Stimulated activated CD8-positive, alpha-beta memory T cell treated with anti-CD3 and anti-CD28 coated beads, Interleukin-15, amount 100 ng/mL, for 1 hour (primary cell): ENCODE measurements at regions not wholly inside any gene's neighbourhood (a gene's known extent, or its start where the extent isn't known, plus 50 kb on each side); places are given as distances from the start of the nearest gene placed in this dataset.
"Not testable (repeated sequence)": the region's sequence is repeated elsewhere in the genome, so short reads cannot be mapped to it uniquely, and the experiment has no call there.

ENCODE experiments used
- DNase-seq: peaks from one replicate; pipeline ENCODE4 v3.0.0-alpha.2; 2020; ENCODE audit warnings: low read depth

GRCh38 chr2:11877764-11878163, 131.3 kb downstream of the LPIN1 start:
- DNase-seq, result no peak

GRCh38 chr2:11885253-11885652, 138.8 kb downstream of the LPIN1 start:
- not testable (repeated sequence) for DNase-seq

DNA sequence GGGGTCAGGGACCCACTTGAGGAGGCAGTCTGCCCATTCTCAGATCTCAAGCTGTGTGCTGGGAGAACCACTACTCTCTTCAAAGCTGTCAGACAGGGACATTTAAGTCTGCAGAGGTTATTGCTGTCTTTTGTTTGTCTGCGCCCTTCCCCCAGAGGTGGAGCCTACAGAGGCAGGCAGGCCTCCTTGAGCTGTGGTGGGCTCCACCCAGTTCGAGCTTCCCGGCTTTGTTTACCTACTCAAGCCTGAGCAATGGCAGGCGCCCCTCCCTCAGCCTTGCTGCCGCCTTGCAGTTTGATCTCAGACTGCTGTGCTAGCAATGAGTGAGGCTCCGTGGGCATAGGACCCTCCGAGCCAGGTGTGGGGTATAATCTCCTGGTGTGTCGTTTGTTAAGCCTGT, 140.5 kb downstream of the LPIN1 start:
- DNase-seq, result not testable (repeated sequence)

GRCh38 chr2:11889101-11889850, 142.8 kb downstream of the LPIN1 start:
- no peak for DNase-seq

GRCh38 chr2:11889854-11890253, 143.4 kb downstream of the LPIN1 start:
- DNase-seq, result no peak

DNA sequence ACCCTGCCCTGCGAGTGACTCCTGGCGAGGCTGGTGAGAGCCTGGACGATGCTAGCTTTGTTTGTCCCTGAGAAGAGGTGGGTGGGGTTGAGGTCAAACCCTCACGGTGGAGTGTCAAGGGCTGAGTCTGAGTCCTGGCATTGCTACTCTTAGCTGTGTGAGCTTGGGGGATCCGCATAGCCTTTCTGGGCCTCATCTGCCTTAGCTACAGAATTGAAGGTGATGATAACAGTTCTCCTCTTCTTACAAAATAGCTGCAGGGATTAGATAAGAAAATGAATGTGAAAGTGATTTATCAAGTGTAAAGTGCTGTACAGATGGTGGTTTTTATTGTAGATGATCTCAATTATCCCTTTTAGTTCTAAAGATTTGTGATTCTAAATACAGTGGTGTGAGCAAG, 144.6 kb downstream of the LPIN1 start:
- DNase-seq, result no peak

GRCh38 chr2:11891671-11892440, 145.4 kb downstream of the LPIN1 start:
- no peak for DNase-seq

- DNase-seq, result no peak
These were observed 150.0 kb downstream of the LPIN1 start for GRCh38 chr2:11896386-11896785.

- no peak for DNase-seq
These were observed 152.1 kb downstream of the LPIN1 start for GRCh38 chr2:11898576-11898975.

DNA sequence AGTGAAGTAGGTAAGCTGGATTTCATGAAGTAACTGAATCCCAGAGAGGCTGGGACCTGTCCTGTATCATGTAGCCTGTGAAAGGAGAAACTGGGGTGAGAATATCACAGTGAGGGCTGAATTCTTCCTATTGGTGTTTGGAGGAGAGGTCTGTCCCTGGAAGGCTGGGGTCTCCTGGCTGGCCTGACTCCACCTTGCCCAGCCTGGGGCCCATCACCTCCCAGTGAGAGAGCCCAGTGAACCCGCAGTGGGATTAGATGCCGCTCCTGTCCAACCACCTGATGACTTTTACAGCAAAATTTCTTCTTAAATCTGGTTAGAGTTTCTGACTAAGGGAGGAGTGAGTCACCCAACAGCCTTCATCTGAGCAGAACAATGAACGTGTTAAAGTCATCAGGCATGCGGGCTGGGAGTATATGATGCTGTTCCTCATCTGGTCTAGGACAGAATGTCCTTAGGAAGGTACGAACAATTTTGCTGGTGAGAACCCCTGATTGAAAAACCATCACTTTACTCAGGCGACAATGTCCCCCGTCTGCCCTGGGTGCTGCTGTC, 152.9 kb downstream of the LPIN1 start:
- DNase-seq, result no peak

- DNase-seq, result not testable (repeated sequence)
These were observed 154.5 kb downstream of the LPIN1 start for GRCh38 chr2:11900891-11901290.

- DNase-seq, result no peak
These were observed 155.1 kb downstream of the LPIN1 start for GRCh38 chr2:11901351-11902069.

DNA sequence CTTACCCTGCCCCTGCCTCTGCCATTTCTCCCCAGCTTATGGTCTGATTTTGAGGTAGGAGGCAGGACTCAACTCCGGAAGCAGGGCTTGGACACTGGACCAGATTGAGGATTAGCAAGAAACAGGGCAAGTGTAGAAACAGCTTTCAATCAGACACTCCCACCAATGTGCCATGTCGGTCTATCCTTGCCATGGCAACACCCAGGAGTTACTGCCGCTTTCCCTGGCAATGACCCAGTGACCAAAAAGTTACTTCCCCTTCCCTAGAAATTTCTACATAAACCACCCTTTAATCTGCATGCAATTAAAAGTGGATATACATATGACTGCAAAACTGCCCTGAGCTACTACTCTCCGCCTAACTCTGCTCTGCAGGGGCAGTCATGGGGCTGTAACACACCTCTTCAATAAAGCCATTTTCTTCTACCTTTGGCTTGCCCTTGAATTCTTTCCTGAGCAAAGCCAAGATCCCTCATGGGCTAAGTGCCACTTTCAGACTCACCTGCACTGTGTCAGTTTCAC, 156.7 kb downstream of the LPIN1 start:
- no peak for DNase-seq

DNA sequence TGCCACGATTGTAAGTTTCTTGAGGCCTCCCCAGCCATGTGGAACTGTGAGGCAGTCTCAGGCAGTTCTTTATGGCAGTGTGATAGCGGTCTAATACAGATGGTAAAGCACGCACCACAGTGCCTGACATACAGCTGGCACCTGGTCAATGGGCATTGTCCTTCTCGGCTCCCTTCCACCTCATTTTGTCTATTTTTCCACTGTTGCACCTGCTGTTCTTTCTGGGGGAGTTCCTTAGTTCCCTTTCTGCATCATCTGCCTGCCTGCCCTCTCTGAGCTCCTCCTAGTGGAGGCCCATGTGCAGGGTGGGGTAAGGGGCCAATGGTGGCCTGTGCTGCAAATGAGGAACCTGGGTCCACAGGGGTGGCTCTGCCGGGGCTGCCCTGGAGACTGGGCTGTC, 157.6 kb downstream of the LPIN1 start:
- no peak for DNase-seq

DNA sequence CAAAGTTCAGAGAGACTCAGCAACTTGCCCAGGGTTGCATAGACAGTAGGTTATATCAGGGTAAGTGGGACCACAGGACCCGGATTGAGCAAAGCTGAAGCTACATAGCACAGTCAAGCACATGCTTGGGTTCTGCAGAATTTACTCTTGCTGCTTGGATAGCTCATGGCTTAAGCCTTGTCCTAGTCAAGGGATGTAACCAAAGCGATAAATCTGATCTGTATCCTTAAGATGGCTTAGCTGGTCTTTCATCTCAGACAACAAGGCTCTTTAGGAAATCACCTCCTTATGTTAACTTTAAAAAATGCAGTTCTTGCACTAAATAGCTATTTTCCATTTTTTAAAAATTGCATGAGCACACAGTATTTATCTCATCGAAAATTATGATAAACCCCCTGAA, 158.5 kb downstream of the LPIN1 start:
- DNase-seq, result no peak

DNA sequence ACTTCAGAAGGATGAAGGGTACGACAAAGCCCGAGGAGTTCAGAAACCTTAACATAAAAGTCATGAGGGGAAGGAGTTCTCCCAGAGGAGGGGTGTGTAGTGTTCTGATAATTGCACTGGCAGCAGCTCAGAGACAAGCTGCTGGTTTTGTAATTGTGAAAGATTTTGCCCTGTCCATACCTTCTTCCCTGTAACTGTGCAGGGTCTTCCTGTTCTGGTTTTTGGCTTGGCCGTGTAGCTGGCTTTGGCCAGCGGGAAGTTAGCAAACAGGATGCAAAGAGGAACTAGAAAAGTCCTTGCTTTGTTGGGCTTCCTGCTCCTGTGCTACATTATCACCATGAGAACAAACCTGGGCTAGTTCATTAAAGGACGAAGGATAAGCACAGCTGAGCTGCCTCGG, 160.8 kb downstream of the LPIN1 start:
- DNase-seq, result no peak

- no peak for DNase-seq
These were observed 164.5 kb downstream of the LPIN1 start for GRCh38 chr2:11910971-11911370.

DNA sequence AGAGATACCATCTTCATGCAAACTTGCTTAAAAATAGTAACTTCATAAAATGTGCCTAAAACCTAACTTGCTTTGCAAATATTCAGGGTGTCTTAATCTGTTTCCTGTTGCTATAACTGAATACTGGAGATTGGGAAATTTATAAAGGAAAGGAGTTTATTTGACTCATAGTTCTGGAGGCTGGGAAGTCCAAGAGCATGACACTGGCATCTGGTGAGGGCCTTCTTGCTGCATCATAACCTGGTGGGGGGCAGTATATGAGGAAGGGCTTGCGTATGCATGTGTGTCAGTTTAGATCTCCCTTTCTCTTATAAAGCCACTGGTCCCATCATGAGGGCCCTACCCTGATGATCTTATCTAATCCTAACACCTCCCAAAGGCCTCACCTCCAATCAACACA, 166.5 kb downstream of the LPIN1 start:
- no peak for DNase-seq

DNA sequence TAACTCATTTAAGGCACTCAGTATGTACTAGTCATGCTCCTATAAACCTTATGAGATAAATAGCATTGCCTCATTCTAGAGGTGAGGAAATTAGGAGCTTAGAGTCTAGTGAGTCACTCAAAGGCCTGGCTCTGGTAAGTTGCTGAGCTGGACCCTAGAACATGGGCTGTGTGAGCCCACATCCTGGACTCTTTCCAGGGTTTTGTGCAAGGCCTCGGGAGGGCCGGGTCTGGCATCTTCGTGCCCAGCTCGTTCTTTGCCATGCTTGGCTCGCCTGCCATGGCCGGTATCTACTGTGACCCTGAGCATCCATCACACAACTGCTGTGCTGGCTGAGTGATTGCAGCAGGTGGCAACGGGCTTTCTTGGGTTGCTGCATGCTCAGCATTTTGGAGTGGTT, 168.0 kb downstream of the LPIN1 start:
- DNase-seq, result no peak

GRCh38 chr2:11915650-11916049, 169.2 kb downstream of the LPIN1 start:
- DNase-seq, result no peak

DNA sequence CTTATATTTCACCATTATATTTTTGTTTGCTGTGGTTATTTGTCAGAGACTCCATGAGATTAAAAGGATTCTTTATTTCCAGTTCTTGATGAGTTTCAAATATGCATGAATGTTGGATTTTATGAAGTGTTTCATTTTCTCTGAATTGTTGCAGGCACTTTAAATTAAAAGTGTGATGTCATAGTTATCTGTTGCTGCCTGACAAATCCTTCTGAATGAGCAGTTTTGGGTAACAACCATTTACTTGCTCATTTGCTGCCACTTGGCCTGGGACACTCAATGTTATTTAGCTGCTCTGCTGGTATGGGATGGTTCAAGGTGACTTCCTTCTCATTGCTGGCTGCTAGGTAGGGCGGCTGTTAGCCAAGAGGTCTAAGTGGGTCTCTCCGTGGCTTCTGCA, 173.5 kb downstream of the LPIN1 start:
- no peak for DNase-seq

DNA sequence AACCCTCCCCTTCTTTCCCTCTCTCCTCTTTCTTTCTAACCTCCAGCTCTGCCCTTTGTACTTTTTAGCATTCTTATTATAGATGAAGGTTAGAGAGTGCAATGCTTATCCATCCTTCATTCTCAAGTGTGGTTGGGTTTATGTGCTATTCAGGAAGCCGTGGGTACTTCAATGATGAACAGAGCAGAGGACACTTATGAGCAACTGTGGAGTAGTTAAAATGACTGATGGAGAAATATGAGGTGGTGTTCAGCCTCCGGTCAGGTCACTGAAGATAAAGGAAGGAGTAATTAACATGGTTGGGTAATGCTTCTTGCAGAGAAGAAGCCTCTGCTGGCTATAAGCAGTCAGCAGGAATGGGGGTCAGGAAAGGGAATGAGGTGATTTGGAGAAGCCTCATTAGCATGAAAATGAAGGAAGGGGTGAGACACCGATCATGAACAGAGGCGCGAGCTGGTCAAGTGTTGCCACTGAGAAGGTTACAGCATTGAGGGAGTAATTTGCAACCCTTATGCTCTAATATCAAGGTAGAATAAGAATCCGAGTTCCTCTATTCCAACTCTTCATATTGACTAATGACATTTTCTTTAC, 174.7 kb downstream of the LPIN1 start:
- no peak for DNase-seq
